GM18507 (cell line): ENCODE measurements at regions not wholly inside any gene's neighbourhood (a gene's known extent, or its start where the extent isn't known, plus 50 kb on each side); places are given as distances from the start of the nearest gene placed in this dataset.

ENCODE experiments used
- DNase-seq: peaks from one replicate; pipeline ENCODE4 v3.0.0; 2011; ENCODE audit warnings: low read depth; ENCODE audit not compliant: insufficient read length; ENCODE audit errors: extremely low spot score
- FAIRE-seq: peaks from 2 replicates; lab custom pipeline; 2011; peaks lifted over from hg19 to GRCh38; lab: Jason Lieb, UNC

DNA sequence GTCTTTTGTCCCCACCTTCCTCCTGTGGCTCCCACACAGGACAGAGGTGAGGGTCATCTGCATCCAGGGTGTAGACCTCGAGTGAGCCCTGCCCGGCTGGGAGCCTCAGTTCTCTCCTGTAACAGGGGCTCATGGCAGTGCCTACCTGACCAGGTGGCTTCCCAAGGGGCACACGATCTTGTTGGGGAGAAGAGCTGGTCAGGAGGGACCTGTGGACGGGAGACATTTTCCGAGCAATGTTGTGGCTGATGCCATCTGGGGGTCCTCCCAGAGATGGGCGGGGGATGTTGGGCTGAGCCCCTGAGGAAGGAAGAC lies 51.9 kb downstream of the CEBPB start:
- FAIRE-seq = no peak
- DNase-seq = no peak

DNA sequence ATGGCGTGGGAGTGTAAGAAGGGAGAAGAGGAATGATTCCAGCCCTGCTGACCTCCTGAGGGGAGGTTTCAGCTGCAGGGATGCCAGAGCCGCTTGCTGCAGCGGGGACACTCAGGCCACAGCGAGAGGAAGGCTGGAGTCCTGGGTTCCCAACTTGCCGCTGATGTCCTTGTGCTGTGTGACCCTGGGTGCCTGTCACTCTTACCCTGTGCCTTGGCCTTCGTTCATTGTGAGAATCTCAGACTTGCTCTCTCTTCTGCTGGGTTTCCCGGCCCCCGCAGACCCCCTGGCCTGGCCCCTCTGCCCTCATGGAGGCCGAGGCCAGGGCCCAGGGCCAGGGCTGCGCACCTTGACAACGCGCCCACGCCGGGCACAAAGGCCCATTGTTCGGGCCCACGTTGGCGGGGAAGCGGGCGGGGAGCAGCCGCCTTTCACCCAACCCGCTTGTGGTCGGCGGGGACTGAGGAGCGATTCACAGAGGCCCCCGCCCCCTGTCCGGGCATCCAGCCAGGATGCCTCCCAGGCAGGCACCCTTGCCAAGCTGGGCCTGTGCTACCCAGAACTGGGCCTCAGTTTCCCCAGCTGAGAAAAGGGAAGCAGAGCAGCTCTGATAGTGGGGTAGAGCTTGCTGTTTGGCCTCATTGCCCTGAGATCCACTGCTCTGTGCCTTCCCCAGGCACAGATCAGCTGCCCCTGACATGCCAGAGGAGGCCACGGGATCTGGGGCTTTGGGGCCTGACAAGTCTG lies 52.4 kb downstream of the CEBPB start:
- no peak for DNase-seq
- no peak for FAIRE-seq

DNA sequence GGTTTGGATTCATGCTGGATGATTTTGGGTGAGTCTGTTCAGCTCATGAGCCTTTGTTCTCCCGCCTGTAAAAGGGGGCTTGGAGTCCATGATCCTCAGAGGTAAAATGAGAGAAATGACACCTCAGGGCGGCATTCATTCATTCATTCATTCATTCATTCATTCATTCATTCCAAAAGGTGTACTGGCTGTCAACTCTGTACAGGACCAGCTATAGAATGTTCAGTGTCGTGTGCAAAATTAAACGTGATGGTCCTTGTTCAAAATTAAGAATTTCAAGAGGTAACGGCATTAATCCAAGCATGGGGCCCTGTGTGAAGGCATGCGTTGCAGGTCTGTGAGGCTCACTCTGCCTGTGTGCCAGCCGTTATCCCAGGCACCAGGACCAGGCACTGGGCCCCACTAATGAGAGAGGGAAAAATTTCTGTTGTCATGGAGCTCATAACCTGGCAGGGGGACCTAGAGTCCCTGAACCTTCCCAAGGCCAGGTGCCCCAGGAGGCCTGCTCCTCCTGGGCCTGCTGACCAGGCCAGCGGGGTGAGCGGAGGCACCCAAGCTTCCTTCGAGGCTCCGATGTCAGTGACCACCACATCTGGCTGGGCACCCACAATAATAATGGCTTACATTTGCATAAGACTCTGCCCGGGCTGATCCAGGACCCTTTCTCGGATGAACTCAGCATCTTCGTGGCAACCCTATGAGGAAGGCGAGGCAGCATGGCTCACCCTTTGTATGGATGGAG lies 53.2 kb downstream of the CEBPB start:
- FAIRE-seq (no peak), DNase-seq (no peak)

DNA sequence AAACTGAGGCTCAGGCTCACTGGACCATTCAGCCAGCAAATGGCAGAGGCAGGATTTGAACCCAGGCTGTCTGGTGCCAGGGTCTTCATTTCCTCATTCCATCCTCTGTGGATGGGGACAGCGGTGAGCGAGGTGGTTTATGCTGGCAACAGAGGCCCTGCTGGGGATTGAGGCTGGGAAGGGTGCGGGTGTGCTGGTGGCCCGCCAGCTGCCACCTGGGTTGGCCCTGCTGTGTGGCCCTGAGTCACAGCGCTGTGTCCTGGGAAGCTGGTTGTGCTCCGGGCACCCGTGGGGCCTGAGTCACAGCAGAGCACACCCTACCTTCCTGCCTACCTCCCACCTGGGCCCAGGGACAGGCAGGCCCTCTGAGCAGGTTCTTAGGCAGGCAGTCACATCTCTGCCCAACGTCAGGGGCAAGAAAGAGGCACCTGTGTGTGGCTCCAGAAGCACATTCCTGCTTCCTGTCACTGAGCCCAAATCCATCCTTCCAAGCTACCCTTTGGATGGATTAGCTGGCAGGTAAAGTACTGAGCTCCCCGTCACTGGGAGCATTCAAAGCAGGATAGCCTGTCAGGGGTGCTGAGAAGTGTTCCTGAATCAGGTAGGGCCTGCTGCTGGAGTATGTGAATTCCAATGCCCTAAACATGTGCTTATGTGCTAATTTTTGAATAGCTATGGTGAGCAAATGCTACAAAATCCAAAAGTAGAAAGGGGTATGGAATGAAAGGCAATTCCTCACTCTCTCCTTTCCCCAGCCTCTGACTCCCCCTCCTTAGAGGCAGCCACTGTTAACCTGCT lies 53.9 kb downstream of the CEBPB start:
- FAIRE-seq (no peak), DNase-seq (no peak)

DNA sequence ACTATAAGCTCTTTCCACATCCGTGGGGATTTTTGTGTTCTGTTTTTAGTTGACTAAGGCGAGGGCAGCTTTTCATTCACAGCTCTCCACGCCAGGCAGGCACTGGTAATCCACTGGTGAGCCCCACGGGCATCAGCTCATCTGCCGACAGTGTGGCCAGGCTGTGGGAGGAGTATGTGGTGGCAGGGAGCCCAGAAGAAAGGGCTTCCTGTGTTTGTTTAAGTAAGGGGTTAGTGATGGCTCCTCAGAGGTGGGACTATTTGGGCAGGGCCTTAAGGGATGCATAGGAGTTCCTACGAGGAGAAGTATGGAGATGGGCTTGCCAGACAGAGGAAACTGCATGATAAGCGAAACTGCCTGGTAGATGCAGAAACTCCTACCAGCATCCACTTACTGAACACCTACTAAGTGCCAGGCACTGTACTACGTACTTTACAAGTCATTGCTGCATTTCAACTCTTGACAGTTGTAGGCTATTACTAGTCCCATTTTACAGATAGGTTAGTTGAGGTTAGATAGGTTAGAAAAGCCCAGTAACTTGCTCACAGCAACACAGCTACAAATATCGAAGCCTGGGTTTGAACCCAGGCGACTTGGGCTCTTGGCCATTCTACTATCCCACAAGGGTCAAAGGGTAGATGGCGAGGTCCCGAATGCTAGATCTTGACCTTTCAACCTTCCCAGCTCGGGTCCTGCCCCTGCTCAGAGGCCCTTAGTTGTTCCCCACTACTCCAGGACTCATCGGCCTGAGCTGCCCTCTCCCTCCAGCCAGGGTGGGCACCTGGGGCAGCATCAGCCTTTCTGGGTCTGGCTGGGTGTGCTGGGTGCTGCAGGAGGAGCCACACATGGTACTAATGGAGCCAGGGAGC lies 55.1 kb downstream of the CEBPB start:
- FAIRE-seq = no peak
- DNase-seq = no peak

DNA sequence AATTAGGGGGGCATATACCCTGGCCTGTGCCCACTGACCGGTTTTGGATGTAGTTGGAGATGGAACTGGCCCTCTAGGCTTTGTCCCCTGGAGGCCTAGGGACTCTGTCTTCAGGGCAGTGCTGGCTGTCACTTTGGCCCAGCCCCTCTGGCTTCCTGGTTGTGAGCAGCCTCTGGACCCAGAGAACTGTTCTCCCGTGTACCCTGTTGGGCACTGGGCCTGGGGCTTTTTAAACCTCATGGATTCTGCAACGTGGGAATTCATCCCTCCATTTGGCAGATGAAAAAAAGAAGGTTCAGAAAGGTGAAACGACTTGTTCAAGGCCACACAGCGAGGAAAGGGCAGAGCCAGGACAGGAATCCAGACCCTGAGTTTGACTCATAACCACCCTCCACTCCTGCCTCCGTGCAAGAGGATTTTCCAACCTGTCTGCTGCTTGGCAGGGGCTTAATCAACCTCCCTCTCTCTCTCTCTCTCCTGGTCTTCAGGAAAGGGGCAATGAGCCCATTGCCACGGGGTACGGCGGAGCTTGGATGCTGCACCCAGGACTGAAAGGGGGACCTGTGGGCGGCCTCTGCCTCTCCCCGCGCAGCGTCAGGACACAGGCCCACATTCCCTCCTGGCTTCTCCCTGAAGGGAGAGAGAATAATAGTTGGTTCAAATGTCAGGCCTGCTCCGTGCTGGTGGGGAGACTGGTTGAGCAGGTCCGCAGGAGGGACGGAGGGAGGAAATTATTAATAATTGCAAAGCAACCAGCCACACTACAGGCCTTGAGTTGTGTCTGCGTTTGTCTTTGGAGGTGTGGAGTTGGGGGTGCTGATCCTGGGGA lies 56.0 kb downstream of the CEBPB start:
- DNase-seq (no peak), FAIRE-seq (no peak)

DNA sequence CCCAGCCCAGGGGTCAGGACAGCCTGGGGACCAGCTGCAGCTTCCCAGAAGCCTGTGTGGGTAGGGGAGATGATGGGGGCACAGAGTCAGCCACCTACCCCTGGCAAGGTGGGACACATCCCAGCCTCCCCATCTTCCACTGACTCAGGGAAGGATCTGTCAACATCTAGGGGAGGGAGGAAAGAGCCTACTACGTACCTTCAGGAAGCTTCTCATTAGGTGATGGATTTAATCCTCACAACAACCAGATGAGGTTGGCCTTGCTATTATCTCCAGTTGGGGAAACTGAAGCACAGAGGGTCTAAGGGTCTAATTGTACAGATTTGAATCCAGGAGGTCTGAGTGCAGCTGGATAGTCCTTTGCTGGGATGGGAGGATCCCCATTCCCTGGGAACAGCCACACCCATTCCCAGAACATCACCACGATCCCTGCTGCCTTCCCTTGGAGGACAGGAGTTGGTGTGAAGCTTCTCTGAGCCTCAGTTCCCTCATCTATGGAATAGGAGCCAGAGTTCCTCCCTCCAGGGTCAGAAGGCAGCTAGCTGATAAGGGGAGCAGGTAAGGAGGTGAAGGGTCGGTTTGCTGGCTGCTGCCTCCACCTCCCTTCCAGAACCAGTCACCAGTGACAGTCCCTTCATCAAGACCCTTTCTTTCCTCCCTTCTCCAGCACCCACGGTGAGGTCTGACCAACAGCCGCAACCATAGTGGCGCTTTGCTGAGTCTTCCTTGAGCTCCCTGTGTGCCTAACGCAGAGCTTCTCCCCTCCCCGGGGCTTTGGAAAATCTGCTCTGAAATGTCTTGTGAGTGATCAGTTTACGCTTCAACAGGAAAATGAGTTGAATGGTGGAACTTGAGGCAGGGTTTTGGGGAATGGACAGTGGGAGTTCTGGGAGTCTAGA lies 56.8 kb downstream of the CEBPB start:
- DNase-seq (no peak), FAIRE-seq (no peak)

DNA sequence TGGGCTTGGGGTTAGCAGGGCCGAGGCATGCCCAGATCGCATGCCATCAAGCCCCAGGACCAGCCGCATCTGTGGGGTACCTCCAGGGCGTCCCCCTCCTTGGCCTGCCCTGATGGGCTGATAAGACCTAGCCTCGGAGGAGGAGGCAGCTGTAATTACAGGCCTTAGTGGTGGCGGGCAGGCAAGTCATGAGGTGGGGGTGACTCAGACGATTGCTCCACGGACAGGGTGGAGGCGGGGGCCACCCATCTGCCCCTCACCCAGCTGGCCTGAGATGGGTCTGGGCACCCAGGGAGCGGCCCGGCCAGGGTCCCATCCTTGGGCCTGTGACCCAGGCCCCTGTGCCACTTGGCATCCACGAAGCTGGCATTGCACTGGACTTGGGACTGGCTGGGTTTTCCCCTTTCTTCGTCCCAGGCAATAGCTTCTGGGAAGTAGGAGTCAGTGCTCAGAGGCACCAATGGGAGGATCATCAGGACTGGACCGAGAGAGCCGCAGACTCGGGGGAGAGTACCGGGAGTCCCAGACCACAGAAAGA lies 57.5 kb downstream of the CEBPB start:
- FAIRE-seq (no peak), DNase-seq (no peak)

DNA sequence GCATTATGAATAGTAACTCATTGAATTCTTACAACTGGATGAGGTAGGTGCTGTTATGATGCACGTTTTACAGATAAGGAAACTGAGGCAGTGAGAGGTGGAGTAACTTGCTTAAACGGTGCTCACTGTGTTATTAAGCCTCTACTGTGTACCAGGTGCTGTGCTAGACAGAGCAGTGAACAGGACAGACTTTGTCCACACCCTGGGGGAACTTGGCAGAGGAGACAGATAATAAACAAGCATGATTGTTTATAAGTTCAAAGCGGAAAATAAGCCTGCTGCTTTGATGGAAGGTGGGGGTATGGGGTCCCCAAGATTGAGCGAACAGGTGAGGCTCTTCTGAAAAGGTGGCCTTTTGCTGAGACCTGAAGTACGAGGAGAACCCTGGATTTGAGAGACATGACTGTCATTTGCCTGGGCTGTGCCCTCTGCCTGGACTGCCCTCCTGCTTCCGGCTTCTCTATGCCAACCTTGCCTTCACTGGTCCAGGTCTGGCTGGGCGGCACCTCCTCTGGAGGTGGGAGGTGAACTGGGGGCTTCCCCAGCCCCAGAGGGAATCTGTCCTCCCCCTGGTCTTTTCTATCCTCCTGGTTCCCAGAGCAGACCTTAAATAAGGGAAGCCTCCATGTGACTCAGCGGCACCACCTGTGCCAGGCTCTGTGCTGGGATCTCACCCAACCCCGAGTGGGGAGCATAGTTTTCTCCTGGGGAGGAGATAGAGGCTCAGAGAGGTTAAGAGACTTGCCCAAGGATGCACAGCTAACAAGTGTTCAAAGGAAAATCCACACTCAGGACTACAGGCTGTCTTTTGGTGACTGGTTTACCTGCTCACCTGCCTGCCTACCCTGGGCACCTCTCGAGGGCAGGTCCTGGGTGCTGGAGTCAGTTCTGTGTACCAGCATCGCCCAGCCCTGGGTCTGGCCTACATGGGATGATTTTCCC lies 59.1 kb downstream of the CEBPB start:
- FAIRE-seq (no peak), DNase-seq (no peak)

DNA sequence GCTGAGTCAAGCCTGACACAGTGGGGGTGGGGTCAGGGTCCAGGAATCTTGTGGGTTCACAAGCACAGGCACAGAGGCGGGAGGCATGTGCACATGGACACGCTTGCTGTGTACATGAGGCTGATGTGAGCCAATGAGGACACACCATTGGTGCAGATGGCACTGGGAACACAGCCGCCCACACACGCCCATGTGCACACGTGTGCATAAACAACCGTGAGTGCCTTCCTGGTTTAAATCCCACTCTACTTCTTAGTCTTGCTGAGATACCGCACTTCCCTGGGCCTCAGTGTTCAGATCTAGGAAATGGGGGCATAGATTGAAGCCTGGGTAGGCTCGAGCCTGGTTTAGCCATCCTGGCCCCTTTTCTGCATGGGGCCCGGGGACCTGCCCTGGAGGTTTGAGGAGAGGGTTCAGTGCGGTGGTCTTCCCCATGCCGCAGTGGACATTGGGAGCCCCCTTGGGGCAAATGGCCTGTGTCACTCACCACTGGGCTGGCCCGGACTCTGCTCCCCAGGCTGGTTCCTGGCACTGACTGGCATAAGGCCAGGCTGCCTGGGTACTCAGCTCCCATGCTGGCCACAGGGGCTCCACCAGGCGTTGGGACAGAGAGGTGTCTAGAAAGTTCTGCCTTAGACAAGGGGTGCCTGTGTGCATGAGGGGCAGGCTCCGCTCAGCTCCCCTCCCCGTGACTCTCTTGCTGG lies 60.2 kb downstream of the CEBPB start:
- no peak for DNase-seq
- no peak for FAIRE-seq

DNA sequence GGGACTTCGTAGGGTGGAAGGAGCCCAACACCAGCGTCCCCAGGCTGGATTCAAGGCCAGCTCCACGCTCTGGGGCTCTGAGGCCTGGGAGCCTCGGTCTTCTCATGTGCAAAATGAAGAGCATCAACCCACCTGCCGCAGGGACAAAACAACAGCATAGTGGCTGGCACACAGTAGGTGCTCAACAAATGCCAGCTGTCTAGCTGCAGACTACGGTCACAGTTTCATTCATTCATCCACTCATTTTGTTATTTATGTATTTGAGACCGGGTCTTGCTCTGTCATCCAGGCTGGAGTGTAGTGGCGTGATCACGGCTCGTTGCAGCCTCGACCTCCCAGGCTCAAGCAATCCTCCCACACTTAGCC lies 60.7 kb downstream of the CEBPB start:
- FAIRE-seq (no peak), DNase-seq (no peak)

DNA sequence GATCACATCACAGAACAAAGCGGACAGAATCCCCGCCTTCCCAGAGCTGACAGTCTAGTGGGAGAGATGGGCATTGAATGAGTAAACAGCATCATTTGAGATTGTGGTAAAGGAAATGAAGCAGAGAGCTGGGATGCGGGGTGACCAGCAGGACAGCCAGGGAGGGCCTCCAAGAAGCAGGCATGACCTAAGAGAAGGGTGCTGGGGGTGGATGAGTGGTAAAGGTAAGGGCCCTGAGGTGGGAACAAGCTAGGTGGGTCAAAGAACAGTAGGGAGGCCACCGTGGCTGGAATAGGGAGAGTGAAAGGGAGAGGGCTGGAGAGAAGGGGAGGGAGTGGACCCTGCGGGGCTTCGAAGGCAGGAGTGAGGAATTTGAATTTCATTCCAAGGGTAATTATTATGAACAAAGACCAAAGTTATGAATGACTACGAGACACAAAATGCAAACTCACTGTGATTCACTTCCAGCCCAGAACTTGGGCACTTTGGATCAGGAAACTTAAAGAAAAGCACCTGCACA lies 61.4 kb downstream of the CEBPB start:
- FAIRE-seq (no peak), DNase-seq (no peak)

DNA sequence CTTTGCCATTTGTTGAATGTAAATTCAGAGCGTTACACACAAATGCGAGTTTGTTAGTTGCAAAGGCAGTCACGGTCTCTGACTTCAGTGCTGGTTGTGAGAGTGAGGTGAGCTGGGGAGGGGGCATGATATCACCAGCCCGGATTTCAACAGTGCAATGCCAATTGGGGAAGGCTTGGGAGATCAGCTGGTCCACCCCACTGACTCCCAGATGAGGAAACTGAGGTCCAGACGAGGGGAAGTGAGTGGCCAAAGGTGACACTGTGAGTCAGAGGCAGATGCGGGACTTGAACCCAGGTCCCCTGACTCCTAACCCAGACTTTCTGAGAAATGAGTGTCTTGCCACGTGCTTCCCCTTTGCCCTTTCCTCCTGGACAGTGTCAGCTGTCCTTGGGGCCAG lies 62.1 kb downstream of the CEBPB start:
- DNase-seq = no peak
- FAIRE-seq = no peak

DNA sequence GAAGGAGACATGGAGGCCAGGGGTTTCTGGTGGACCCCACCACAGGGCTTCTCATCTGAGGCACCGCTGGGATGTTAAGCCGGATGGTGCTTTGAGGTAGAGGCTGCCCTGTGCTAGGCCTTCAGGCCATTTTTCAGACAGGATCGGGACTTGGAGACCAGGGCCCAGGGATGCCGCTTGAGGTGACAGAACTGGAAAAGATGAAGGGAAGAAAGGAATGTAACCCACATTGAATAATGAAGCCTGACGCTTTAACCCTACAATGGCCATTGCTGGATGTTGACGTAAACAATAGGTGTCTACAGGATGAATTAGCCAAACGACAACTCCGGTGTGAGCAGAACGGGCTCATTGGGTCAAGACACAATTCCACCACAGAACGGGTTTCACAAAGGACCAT lies 62.5 kb downstream of the CEBPB start:
- DNase-seq (no peak), FAIRE-seq (no peak)

DNA sequence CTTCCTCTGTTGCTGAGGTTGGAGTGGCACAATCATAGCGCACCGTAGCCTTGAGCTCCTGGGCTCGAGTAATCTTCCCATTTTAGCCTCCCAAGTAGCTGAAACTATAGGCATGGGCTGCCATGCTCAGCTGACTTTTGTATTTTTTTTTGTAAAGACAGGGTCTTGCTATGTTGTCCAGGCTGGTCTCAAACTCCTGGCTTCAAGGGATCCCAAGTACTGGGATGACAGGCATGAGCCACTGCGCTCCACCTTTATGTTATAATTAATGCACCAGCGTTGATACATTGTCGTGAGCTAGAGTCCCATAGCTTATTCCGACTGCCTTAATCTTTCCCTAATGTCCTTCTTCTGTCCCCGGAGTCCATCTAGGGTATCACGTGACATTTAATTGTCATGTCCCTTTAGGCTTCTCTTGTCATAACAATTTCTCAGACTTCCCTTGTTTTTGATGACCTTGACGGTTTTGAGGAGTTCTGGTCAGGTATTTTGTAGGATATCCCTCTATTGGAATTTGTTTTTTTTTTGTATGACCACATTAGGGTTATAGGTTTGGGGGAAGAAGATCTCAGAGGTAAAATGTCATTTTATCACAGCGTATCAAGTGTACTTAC lies 63.9 kb downstream of the CEBPB start:
- no peak for DNase-seq
- FAIRE-seq = no peak

DNA sequence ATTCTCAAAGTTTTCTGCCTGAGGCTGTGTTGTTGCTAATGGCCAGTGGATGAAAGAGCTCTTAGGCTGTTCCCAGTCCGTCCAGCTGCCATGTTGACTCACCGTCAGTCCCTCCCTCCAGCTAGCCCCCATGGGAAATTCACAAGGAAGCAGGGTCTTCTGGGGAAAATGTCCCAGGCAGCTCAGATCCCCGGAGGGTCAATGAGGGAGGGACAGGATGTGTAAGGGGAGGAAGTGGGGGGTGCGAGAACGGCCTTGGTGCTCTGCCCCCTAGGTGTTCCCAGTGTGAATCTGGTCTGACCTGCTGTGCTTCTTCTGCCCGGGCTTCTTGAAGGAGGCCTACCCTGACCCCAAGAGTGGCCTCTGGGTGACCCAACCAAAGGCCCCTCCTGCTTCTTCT lies 65.9 kb downstream of the CEBPB start:
- no peak for DNase-seq
- FAIRE-seq = no peak
